Head of caudate nucleus (tissue), 42 donors: ENCODE measurements at regions not wholly inside any gene's neighbourhood (a gene's known extent, or its start where the extent isn't known, plus 50 kb on each side); places are given as distances from the start of the nearest gene placed in this dataset.
A peak's percentile ranks its signal among the peaks of the same experiment; 100 is the strongest.
"Not testable (repeated sequence)": the region's sequence is repeated elsewhere in the genome, so short reads cannot be mapped to it uniquely, and the experiment has no call there.

Experiments used
- DNase-seq, 42 donors: peaks; one replicate each; pipeline versions ENCODE4 v3.0.0 to v3.0.0-alpha.2; 2020 to 2021; ENCODE audit warnings: mixed read lengths in 7 of 42
- intact Hi-C: fragments of 100-400 bp; cut with DNase I; formaldehyde crosslinking; loops from one replicate; pipeline ENCODE4 v1.15.0; 2022

DNA sequence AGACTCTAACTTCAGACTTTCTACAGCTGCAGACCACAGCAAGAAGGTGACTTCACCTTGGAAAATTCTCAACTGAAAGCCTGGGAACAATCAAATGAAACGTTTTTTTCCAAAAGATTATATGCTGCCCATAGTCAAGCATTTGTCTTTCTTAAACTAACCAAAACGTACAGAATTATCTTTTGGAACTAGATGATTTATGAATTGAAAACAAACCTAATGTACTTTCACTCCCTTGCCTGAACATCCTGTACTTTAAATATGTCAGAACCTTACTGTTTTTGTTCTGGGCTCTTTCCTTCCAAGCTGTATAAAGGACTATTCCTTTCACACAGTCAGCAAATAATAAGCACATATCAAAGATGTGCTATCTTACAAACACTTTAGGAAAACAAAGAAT, 62.4 kb upstream of the TNFAIP3 start:
- DNase-seq = no peak
- intact Hi-C loops = loop anchor here (10.0 kb wide), 1 partner anchor 140 kb away; no protein-coding TSS in a partner anchor

DNA sequence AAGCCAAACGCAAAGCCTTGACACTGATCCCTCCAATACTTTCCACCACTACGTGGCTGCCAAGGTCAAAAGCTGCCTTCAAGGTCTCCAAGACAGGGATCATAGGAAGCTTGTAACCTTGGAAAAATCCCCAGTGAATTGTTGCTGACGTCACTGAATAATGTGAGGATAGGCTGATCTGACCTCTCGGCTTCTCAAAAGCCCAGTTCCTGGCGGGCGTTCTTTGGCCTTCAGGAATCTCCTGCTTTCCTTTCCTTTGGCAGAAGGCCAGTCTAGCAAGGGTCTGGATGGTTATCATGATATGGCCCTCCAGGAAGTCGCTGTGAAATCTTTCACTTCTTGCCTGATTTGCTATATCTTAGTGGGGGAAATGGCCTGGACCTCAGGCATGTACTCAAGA, 61.4 kb upstream of the TNFAIP3 start:
- intact Hi-C loops = loop anchor here (10.0 kb wide), 1 partner anchor 139 kb away; no protein-coding TSS in a partner anchor
- no peak for DNase-seq

DNA sequence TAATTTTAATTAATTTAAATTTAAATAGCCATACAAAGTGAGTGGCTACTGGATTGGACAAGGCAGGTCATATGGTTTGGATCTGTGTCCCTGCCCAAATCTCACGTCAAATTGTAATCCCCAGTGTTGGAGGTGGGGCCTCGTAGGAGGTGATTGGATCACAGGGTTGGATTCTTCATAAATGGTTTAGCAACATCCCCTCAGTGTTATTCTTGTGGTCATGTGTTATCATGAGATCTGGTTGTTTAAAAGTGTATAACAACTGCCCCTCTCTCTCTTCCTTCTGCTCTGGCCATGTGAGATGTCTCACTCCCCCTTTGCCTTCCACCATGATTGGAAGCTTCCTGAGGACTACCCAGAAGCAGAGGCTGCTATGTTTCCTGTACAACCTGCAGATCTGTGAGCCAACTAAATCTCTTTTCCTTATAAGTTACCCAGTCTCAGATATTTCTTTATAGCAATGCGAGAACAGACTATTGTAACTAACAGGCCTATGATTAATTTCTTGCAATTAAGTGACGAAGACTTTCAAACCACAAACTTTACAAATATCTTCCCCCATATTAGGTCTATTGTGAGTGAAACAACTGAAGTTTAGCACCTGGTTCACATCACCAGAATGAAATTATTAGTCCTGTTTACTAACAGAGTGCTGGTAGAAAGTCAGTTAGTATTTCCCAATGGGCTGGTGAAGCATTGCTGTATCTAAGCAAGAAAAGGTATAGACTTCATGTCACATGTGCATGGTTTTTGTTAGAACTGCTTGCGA, 60.0 kb upstream of the TNFAIP3 start:
- intact Hi-C loops = loop anchor here (10.0 kb wide), 1 partner anchor 138 kb away; no protein-coding TSS in a partner anchor
- no peak for DNase-seq

DNA sequence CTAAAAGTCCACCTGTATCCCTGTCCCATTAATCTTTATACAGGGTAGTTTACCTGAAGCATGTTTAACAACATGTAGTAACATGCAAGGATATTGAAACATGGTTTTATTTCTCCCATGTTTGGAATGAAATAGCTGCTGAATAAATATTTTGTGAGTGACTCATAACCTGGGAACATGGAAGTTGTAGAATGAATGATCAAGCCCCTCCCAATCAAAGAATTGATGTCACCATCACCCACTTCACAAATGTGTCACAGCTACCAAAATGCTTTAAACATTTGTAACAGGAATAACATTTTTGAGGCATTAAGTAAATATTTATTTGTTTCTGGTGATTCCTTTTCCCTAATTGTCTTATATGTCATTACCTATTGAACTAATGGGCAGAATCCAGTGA, 58.9 kb upstream of the TNFAIP3 start:
- DNase-seq = no peak
- intact Hi-C loops = loop anchor here (10.0 kb wide), 1 partner anchor 137 kb away; no protein-coding TSS in a partner anchor

DNA sequence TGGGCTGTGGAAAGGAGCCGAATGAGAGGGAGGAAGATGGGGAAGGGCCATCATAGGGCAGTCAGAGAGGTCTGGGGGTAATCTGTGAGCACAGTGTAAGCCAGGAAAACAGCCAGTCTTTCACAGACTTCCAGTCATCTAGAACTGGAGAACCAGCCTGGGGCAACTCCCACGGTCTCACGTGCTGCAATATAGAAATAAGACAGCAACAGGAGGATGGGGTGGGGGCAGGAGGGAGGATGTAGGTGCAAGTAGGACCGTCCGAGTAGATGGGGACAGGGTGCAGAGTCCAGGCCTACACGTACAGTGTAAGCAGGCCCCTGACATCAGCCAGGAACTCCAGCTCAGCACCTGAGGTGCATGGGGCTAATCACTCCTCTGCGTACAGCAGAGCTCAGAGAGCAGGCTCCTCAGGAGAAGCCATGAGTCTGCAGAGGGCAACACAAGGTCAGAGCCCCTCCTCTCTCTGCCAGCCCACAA, 58.2 kb upstream of the TNFAIP3 start:
- DNase-seq = no peak
- intact Hi-C loops = loop anchor here (10.0 kb wide), 1 partner anchor 136 kb away; no protein-coding TSS in a partner anchor

DNA sequence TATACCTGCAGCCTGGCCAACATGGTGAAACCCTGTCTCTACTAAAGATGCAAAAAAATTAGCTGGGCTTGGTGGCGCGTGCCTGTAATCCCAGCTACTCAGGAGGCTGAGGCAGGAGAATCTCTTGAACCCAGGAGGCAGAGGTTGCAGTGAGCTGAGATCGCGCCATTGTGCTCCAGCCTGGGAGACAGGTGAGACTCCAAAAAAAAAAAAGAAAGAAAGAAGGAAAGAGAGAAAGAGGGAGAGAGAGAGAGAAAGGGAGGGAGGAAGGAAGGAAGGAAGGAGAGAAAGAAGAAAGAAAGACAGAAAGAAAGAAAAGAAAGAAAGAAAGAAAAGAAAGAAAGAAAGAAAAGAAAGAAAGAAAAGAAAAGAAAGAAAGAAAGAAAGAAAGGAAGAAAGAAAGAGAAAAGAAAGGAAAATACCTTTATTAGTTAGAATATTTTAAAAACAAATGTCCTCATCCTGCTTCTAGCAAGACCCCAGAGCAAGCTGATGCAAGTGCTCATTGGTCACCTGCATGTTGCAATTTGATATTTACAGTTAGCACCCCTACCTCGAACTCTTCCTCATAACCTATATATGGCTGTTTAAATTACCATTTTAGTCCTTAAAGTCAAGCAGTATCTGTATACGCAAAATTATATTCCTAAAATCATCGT, 57.0 kb upstream of the TNFAIP3 start:
- intact Hi-C loops = loop anchor here (10.0 kb wide), 1 partner anchor 135 kb away; no protein-coding TSS in a partner anchor
- DNase-seq = not testable (repeated sequence)

DNA sequence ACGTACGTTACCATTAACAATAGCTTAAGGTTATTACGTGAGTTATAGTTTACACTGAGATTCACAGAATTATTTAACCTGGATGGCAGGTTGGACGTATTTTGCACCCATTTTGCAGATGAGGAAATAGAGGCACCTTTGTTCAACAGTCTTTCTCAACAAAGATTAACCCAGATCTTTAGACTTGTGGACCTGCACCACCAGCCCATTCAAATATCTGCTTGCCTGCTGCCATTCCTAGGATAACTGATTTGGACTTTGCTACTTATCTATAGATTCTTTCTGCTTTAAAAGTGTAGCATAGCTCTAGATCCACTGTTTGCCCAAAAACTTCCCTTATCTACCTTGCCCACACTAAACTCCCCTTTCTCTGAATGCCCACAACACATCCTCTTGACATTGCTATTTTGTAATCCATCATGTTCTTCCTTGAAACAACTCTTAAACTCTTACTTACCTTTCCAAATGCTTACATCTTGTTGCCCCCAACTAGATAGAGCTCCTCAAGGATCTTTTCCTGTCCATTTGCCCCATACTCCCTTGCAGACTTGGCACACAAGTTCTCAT, 56.4 kb upstream of the TNFAIP3 start:
- intact Hi-C loops = no loop called here
- DNase-seq = no peak

DNA sequence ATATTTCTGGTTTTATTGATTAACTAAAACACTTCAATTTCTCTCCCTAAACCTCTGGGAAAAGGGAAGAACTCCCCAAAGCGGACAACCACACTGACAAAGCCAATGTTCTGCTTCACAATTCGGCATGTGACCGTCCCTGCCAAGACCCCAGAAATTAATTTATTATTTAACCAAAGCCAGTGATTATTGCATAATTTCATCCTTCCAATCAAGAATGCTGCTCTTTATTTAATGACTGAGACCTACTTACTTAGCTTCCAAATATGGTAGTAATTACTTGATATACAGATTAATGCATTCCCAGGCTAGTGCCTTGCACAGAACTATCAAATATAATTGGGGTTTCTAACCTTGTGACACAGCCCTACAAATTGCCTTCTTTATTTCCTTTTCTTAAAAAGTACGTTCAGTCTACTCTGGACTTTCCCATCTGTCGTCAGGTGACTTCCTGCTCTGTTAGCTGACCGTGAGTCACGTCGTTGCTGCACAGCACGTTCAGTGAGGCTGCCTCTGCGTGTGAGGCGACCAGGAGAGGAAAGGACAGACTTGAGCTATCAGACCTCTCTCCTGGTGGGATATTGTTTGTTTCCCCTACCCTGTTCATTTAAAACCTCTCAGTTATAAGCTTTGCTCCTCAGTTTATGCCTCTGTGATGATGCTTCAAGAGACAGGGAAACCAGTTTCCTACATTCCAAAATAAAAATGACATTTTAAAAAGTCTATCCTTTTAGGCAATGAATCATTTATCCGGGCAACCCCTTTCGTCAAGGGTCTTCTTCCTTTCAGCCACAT, 55.7 kb upstream of the TNFAIP3 start:
- intact Hi-C loops = no loop called here
- peak in 11 of 42 donors; percentile 8 to 60 (median 19) for DNase-seq

DNA sequence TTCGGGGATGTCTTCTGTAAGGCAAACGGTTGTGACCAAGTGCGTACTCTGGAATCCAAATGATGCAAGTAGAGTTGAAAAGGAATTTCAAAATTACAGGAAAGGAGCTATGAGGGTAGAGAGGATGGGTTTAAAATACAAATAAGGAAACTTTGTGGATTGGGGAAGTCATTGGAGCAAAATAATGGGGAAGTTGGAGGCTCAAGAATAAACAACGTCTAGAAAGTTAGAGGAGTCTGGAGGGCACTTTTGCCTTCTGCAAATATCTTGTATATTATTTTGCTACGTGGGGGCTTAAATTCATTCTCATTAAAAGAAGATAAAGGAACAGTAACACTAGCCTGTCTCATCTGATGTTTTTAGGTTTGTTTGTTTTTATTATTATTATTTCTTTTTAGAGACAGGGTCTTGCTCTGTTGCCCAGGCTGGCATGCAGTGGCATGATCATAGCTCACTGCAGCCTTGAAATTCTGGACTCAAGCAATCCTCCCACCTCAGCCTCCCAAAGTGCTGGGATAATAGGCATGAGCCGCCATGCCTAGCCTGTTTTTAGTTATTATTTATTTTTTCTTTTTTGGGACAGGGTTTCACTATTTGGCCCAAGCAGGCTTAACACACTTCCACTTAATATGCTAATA, 55.0 kb upstream of the TNFAIP3 start:
- intact Hi-C loops = no loop called here
- DNase-seq = no peak

DNA sequence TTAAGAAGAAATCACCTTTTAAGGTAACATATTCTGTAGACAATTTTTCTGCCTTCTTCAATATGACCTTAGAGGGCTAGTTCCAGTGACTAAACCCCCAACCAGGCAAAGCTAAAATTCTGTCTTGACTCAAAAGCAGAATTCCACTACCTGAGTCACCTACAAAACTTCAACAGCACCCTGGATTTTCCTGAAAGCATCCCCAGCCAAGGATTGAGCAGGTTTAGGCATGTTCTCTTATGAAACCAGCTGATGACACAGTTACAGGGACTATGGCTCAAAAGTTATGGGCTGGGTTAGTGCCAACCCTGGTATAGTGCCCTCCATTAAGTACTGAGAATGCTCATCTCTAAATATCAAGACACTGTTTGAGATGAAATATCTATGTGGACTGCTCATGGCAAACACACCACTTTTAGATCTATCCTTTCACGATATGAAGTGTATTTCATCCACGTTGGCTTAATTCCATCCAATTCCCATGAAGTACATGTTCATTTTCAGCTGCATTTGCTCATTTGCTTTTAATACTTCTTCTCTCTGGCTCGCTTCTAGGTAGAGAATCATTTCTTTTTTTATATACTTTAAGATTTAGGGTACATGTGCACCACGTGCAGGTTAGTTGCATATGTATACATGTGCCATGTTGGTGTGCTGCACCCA, 53.6 kb upstream of the TNFAIP3 start:
- no peak for DNase-seq
- intact Hi-C loops = no loop called here

DNA sequence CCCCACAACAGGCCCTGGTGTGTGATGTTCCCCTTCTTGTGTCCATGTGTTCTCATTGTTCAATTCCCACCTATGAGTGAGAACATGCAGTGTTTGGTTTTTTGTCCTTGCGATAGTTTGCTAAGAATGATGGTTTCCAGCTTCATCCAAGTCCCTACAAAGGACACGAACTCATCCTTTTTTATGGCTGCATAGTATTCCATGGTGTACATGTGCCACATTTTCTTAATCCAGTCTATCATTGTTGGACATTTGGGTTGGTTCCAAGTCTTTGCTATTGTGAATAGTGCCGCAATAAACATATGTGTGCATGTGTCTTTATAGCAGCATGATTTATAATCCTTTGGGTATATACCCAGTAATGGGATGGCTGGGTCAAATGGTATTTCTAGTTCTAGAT, 53.0 kb upstream of the TNFAIP3 start:
- DNase-seq, intact Hi-C loops: not testable (repeated sequence)

DNA sequence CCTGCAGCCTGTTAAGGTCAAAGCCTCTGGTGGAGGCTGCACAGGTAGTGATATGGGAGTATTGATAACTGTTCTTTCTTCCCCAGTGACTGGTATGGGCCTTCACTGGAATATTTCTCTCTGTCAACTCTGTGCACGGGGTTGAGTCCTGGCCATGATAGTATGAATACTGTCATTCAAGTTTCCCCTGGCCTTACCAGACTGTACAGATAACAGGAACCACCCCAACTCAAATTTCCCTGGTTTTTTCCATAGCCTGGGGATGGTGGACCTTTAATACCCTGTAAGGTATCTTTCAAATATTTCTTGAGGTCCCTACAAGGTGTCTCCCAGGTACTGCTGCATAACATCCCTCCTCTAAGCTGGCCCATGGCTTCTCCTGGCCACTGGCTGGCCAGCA, 51.4 kb upstream of the TNFAIP3 start:
- no peak for DNase-seq
- intact Hi-C loops = no loop called here

DNA sequence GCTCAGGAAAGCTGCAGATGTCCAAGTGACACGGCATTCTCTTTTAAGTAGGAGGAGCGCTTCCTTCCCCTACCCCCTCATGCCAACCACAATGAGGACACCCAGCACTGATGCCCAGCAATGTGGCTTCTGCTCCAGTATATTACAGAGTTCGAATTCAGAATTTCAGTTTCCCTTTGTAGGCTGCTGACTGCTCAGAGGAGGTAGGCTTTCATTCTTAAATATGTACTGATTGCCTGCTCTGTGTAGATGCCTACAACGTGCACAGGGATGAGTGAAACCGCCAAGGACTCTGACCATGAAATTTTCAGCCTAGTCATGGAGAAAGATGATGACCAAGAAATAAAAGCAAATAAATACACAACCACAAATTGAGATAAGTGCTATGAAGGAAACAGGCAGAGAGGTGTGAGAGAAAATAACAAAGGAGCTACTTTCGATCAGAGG, 50.9 kb upstream of the TNFAIP3 start:
- intact Hi-C loops = no loop called here

DNA sequence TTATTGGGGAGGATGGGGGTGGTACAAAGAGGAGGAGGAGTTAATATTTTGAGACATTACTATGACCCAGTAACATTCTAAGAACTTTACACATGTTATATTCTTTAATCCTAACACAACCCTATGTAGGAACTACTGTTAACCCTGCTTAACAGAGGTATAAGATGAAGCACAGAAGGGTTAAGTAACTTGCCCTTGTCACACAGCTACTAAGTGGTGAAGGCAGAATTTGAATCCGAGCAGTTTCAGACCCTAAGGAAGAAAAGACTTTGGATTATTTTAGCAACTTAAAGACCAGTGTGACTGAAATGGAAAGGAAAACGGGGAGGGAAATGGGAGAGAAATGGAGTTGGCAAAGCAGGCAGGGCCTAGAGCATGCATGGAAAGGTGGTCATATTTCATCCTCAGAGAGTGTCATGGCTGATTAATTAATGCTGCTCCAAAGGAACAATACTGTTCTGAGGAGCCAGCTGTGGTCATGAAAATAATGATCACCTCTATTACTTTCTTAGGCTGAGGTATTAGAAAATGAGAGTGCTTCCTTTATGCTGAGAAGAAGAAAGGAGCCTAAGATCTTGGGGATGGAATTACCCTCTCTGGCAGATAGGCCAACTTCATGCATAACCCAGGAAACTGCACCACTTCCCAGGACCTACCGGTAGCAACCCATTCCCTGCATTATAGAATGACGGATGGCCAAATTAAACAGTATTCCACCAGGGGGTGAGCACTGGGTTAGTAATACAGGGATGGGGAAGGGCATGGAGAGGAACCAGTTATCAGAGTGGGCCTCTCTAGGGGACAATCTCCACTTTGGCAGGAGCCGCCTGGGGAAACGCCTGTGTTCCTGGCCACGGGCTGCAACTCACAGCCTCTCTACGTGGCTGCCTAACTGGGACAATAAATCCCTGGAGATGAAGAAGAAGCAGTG, 50.1 kb upstream of the TNFAIP3 start:
- no peak for DNase-seq
- intact Hi-C loops = no loop called here

More for the DNA sequence above, 50.9 kb upstream of the TNFAIP3 start:
- no peak for DNase-seq
